Mesothelial cell of epicardium (in vitro differentiated cells): ENCODE measurements at regions not wholly inside any gene's neighbourhood (a gene's known extent, or its start where the extent isn't known, plus 50 kb on each side); places are given as distances from the start of the nearest gene placed in this dataset.
"Not testable (repeated sequence)": the region's sequence is repeated elsewhere in the genome, so short reads cannot be mapped to it uniquely, and the experiment has no call there.

ENCODE experiments used
- DNase-seq, 2 experiments: peaks; one replicate each; pipeline ENCODE4 v3.0.0; 2021; ENCODE audit warnings: low spot score in 2 of 2; ENCODE audit not compliant: unreplicated experiment in 2 of 2
- H3K27ac Mint-ChIP-seq: 2 replicates; pipeline ENCODE4 v1.8.0; 2021; ENCODE audit warnings: mixed read lengths
- H3K27me3 Mint-ChIP-seq: 2 replicates; pipeline ENCODE4 v1.8.0; 2021; ENCODE audit warnings: low read depth, mixed read lengths
- H3K36me3 Mint-ChIP-seq: 2 replicates; pipeline ENCODE4 v1.8.0; 2021; ENCODE audit warnings: mixed read lengths
- H3K4me1 Mint-ChIP-seq: 2 replicates; pipeline ENCODE4 v1.8.0; 2021; ENCODE audit warnings: mixed read lengths
- H3K4me3 Mint-ChIP-seq: 2 replicates; pipeline ENCODE4 v1.8.0; 2021; ENCODE audit warnings: mild to moderate bottlenecking, moderate library complexity, mixed read lengths
- H3K9me3 Mint-ChIP-seq: 2 replicates; pipeline ENCODE4 v1.8.0; 2021; ENCODE audit warnings: mixed read lengths
- TF ChIP-seq, protein P1 (sequence below): fragments of 200-600 bp; sonication (generic); IDR thresholded peaks from one replicate; pipeline ENCODE4 v1.5.0; 2021; ENCODE audit warnings: antibody characterized with exemption; ENCODE audit not compliant: unreplicated experiment

DNA sequence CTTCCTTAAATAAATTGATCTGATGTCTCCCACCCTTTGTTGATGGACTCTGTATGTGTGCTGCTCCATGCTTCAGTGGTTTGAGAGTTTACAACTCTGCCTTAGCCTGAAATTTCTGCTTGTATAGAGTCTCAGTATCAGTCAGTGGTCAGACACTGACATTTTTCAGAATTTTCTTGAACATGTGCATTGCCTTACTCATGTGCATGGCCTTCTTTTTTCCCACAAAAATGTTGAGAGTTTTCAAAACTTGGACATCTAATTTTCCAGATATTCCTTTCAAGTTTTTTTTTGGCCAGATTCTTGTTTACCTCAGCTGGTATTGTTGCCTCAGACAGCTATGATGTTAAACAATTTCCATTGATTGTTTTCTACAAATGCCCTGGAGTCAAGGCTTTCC is 427.1 kb upstream of the CHD1 start:
- H3K27me3 Mint-ChIP-seq, result no peaks in the 10 kb centered on the region
- no peak for DNase-seq

DNA sequence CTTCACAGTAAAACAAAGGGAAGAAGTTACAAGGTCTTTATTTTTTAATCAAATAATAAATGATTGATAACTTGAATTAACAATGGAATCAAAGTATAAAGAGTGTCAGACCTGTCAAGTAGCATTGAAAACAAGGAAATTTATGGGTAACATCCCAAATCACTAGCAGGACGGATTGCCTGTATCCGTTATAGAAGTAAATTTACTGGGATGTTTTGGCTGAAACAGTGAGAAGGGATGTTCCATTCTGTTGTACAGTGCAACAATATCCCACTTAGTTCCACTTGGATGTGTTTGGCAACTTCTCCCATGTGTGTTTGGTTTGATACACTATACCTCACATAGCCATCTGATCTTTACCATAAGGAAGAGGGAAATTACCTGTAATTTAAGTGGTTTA is 421.0 kb upstream of the CHD1 start:
- H3K4me1 Mint-ChIP-seq, result no peaks in the 10 kb centered on the region

More for the DNA sequence above, 427.1 kb upstream of the CHD1 start:
- H3K9me3 Mint-ChIP-seq, result peaks cover 14% of the 10 kb centered on the region
- no peak overlapping the region for H3K4me3 Mint-ChIP-seq
- H3K27ac Mint-ChIP-seq, result no peak overlapping the region
- TF ChIP-seq, protein P1, sequence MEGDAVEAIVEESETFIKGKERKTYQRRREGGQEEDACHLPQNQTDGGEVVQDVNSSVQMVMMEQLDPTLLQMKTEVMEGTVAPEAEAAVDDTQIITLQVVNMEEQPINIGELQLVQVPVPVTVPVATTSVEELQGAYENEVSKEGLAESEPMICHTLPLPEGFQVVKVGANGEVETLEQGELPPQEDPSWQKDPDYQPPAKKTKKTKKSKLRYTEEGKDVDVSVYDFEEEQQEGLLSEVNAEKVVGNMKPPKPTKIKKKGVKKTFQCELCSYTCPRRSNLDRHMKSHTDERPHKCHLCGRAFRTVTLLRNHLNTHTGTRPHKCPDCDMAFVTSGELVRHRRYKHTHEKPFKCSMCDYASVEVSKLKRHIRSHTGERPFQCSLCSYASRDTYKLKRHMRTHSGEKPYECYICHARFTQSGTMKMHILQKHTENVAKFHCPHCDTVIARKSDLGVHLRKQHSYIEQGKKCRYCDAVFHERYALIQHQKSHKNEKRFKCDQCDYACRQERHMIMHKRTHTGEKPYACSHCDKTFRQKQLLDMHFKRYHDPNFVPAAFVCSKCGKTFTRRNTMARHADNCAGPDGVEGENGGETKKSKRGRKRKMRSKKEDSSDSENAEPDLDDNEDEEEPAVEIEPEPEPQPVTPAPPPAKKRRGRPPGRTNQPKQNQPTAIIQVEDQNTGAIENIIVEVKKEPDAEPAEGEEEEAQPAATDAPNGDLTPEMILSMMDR, result no peak
- H3K4me1 Mint-ChIP-seq, result no peaks in the 10 kb centered on the region
- no peaks in the 10 kb centered on the region for H3K36me3 Mint-ChIP-seq

DNA sequence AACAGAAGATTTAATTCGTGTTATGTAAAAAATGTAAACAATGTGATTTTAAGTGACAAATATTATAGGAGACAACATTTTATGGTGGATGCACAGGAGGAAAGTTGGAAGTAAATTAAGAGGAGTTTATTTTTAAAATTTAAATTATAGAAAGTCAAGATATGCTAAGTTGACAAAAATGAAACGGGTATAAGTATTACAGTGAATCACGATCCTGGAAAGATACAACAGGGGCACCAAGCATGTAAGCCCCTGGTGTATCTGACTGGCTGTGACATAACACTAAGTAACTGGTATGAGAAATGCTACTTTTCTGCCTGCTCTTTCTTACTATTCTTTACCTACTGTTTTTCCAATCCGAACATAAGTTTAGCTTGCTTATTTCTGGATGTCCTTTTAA is 419.8 kb upstream of the CHD1 start:
- Mint-ChIP-seq H3K27ac (no peak overlapping the region), H3K4me1 (no peaks in the 10 kb centered on the region), H3K27me3 (no peaks in the 10 kb centered on the region), H3K4me3 (no peak overlapping the region), H3K9me3 (peaks cover 18% of the 10 kb centered on the region), H3K36me3 (no peaks in the 10 kb centered on the region)
- no peak for DNase-seq
- TF ChIP-seq, protein P1, result no peak

More for the DNA sequence above, 421.0 kb upstream of the CHD1 start:
- no peak overlapping the region for H3K27ac Mint-ChIP-seq
- H3K27me3 Mint-ChIP-seq, result no peaks in the 10 kb centered on the region
- H3K4me3 Mint-ChIP-seq, result no peak overlapping the region
- H3K36me3 Mint-ChIP-seq, result no peaks in the 10 kb centered on the region
- peaks cover 24% of the 10 kb centered on the region for H3K9me3 Mint-ChIP-seq
- TF ChIP-seq, protein P1, result no peak
- DNase-seq, result no peak

DNA sequence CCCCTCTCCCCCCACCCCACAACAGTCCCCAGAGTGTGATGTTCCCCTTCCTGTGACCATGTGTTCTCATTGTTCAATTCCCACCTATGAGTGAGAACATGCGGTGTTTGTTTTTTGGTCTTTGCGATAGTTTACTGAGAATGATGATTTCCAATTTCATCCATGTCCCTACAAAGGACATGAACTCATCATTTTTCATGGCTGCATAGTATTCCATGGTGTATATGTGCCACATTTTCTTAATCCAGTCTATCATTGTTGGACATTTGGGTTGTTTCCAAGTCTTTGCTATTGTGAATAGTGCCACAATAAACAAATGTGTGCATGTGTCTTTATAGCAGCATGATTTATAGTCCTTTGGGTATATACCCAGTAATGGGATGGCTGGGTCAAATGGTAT is 411.0 kb upstream of the CHD1 start:
- H3K9me3 Mint-ChIP-seq, result peaks cover 37% of the 10 kb centered on the region
- not testable (repeated sequence) for H3K27me3 Mint-ChIP-seq, H3K27ac Mint-ChIP-seq, H3K4me3 Mint-ChIP-seq, H3K36me3 Mint-ChIP-seq, H3K4me1 Mint-ChIP-seq, DNase-seq

DNA sequence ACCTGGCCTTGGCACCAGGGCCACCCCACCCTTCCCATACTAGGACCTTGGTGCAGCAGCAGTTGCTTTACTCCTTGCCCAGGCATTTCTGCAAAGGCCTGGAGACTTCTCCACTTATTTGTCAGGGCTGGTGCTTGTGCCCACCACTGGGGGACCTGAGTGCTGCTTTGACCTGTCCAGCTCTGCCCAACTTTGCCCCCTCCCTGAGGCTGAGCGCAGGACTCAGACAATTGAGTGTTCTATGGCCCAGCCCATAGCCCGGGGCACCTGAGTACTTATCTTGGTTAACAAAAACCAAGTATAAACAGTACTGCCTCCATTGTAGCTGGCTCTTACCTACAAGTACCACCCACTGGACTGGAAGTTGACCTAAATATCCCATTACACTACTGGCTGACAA is 406.1 kb upstream of the CHD1 start:
- no peak for DNase-seq
- Mint-ChIP-seq H3K9me3 (peaks cover 32% of the 10 kb centered on the region), H3K4me1 (no peaks in the 10 kb centered on the region), H3K4me3 (no peak overlapping the region), H3K36me3 (no peaks in the 10 kb centered on the region), H3K27me3 (no peaks in the 10 kb centered on the region), H3K27ac (no peak overlapping the region)
- TF ChIP-seq, protein P1, result no peak

DNA sequence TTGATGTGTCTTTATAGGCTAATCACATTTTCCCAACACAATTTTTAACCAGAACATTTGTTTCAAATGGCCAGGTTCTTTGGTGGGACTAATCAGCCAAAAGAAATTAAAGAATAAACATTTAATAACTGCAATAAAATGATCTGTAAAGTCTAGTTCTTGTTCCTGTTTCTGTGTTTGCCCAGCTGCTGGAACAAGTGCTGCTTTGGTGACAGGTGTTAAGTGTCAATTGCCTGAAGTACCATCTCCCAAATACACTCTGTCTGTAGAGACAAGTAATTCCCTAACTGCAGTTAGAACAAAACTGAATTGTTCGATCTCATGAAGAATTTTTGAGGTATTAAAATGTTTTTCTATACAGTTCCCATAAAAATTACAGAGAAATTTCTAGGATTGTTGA is 402.3 kb upstream of the CHD1 start:
- Mint-ChIP-seq H3K4me1 (no peaks in the 10 kb centered on the region), H3K27me3 (no peaks in the 10 kb centered on the region), H3K4me3 (no peak overlapping the region), H3K36me3 (no peaks in the 10 kb centered on the region), H3K9me3 (peaks cover 10% of the 10 kb centered on the region), H3K27ac (no peak overlapping the region)
- no peak for DNase-seq
- TF ChIP-seq, protein P1, result no peak
